ENCODE measurements at regions not wholly inside any gene's neighbourhood (a gene's known extent, or its start where the extent isn't known, plus 50 kb on each side); places are given as distances from the start of the nearest gene placed in this dataset.

DNA sequence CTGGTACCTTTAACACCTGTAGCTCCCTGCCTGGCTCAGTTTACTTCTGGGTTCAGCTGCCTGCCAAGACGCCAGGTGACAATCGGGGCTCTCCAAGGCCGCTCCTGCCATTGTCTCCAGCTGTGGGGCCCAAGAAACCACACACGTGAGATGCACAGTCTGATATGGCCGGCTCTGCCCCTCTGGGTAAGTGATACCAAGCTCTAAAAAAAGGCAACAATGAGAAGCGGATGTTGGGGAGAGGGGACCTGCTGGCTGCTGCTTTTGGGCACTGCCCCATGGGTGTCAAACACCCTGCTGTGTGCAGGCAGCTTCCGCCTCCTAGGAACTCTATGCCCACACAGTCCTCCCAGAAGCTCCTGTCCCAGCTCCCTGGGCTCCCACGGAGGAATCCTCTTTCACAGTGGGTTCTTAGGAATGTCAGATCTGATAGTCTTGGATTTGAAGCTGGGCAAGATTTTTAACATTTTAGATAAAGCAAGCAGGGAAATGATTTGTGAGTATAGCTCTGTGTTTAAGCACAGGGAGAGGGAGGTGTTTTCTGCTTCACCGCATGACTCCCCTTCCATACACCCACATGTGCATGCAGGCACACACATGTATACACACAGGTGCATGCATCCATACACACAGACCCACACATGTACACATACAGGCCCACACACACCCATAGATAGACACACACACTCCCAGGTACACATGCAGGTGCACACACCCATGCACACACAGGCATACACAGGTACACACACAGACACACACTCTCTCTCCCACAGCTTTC, 1135.8 kb downstream of the BCL11B start:
- no peak overlapping the region for H3K27ac ChIP-seq
- TF ChIP-seq, protein P1, sequence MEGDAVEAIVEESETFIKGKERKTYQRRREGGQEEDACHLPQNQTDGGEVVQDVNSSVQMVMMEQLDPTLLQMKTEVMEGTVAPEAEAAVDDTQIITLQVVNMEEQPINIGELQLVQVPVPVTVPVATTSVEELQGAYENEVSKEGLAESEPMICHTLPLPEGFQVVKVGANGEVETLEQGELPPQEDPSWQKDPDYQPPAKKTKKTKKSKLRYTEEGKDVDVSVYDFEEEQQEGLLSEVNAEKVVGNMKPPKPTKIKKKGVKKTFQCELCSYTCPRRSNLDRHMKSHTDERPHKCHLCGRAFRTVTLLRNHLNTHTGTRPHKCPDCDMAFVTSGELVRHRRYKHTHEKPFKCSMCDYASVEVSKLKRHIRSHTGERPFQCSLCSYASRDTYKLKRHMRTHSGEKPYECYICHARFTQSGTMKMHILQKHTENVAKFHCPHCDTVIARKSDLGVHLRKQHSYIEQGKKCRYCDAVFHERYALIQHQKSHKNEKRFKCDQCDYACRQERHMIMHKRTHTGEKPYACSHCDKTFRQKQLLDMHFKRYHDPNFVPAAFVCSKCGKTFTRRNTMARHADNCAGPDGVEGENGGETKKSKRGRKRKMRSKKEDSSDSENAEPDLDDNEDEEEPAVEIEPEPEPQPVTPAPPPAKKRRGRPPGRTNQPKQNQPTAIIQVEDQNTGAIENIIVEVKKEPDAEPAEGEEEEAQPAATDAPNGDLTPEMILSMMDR (IDR thresholded peaks at IDR 0.05), result no peak
- no peak for TF ChIP-seq ZFX (IDR thresholded peaks at IDR 0.05; ENCODE audit: borderline replicate concordance)

DNA sequence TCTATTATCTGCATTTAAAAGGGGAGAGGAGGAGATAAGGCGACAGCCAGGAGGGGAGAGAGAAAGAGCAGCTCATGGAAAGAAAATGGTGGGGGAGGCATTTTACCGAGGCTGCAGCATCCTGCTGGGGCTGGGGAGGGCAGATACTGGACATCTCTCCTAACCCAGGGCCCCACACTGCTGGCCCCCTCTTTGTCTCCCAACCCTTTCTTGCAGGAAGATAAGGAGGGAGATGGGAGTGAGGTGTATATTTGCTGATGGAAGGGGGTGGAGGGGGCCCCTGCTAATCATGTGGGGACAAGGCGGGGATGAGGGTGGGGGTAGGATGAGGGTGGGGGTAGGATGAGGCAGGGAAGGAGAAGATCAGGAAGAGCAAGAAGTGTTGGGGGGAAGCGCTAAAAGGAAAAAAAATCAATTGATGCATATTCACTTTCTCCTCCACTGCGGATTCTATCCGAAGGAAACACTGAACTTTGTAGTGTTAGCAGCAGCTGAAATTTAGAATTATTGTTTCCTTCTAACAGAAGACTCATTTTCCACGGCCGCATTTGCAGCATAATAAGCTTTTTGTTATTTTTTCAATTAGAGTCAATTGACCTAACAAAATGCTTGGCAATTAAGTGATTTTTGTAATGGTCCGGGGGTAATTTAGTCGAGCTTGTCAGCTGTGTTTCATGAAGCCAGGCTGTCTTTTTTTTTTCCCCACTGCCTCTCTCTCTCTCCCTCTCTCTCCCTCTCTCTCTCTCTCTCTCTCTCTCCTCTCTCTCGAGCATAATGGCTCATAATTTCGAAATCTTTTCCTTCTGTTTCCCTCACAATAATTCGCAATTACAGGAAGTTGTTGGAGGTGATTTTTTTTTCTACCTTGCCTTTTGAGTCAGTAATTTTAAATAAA, 1134.6 kb downstream of the BCL11B start:
- TF ChIP-seq ZFX (IDR thresholded peaks at IDR 0.05; ENCODE audit: borderline replicate concordance), result no peak
- TF ChIP-seq, protein P1 (IDR thresholded peaks at IDR 0.05), result no peak
- H3K27ac ChIP-seq, result no peak overlapping the region

DNA sequence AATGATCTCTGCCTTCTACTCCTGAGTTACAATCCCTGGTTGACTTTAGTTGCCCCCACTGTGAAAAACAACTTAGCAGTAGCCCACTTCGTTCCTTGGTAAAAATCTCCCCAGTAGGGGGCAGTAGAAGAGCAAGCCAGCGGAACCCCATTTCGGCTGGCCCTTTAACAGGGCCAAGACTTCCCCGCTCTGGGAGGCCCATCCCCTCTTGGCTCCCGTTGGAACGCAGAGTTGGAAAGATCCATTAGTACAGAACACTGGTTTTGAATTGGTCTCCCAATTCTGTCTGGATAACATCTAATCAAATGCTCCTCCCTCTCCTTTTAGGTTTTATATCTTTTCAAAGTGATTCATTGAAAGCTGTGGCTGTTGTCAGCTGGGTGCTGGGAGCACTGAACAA, 1133.3 kb downstream of the BCL11B start:
- H3K27ac ChIP-seq, result no peak overlapping the region
- TF ChIP-seq ZFX (IDR thresholded peaks at IDR 0.05; ENCODE audit: borderline replicate concordance), result no peak
- TF ChIP-seq, protein P1 (IDR thresholded peaks at IDR 0.05), result peak; percentile 75

DNA sequence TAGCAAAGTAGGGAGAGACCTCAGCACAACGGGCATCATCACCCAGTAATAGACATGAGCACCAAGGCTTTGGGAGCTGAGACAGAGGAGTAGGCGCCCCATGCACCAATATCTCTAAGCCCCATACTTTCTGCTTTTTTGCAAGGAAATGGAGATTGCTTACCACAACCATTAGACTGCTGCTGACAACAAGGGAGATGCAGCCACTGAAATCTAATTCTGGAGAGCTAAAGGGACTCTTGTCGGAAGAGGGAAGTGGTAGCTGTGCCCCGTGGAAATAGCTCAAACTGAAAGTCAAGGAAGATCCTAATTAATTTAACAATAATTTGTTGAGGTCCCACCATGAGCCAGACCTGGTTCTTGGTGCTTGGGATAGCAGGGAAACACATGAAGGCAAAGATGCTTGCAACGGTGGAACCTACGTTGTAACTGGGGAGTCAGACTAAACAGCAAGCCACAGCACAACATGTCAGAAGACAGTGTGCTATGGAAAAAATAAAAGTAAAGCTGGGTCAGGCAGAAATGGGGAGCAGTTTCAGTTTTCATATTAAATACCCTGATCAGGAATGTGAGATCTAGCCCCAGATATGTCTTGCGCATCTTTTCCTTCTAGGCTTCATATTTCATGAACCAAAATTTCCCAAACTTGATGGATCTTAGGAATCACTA, 1131.0 kb downstream of the BCL11B start:
- no peak for TF ChIP-seq ZFX (IDR thresholded peaks at IDR 0.05; ENCODE audit: borderline replicate concordance)
- TF ChIP-seq, protein P1 (IDR thresholded peaks at IDR 0.05), result no peak
- no peak overlapping the region for H3K27ac ChIP-seq

DNA sequence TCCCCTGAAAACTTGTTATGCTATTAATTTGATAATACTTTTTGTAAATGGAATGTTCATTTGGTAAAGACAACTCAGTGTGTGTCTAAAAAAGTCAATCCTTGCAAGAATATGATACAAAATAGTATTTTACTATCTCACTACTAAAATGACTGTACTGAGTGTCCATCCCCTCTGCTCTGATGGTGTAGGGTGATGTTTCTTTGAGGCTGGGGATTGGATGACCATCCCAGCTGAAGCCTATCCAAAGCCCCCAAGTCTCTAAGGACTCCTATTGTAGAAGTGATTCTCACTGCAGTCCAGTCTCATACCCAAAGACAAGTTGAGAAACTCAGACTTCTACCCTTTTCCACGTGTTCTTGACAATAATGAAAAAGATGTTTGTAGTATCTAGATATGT, 1128.4 kb downstream of the BCL11B start:
- TF ChIP-seq ZFX (IDR thresholded peaks at IDR 0.05; ENCODE audit: borderline replicate concordance), result no peak
- TF ChIP-seq, protein P1 (IDR thresholded peaks at IDR 0.05), result no peak

DNA sequence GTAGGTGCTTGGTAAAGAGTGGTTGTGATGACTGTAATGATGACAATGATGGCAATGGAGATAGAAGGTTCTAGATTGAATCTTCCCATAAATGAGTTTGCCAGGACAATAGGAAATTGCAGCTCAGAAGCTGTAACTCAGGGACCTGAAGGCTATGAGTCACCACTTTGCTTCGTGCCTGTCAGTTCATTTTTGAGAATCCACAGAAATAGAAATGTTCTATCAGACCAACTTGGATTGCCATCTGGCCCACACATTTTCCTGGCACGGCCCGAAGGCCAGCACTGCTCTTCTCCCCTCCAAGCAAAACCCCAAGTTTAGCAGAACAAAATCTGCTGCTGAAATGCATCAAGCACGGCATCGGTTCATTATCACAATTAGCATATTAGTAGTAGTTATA, 1127.0 kb downstream of the BCL11B start:
- TF ChIP-seq, protein P1 (IDR thresholded peaks at IDR 0.05), result no peak
- no peak for TF ChIP-seq ZFX (IDR thresholded peaks at IDR 0.05; ENCODE audit: borderline replicate concordance)
- H3K27ac ChIP-seq, result no peak overlapping the region

More for the DNA sequence above, 1128.4 kb downstream of the BCL11B start:
- no peak overlapping the region for H3K27ac ChIP-seq
